K562 (cell line): ENCODE measurements at regions not wholly inside any gene's neighbourhood (a gene's known extent, or its start where the extent isn't known, plus 50 kb on each side); places are given as distances from the start of the nearest gene placed in this dataset.

ENCODE experiments used
- ATAC-seq: fragments of 200-7000 bp; cut with Tn5 transposase; 3 replicates; pipeline ENCODE4 v1.9.1; 2020; ENCODE audit warnings: moderate library complexity
- BruUV-seq: library from RNA; stranded (reverse); fragments of 400-500 nt; replicated peaks from 2 replicates; lab custom pipeline; 2021; lab: Mats Ljungman, UMichigan
- CTCF ChIA-PET: fragments of 300-600 bp; formaldehyde crosslinking; extraction: SDS; loops from one replicate; lab custom pipeline; 2021; ENCODE audit warnings: low intra/inter-chr PET ratio; lab: Yijun Ruan, JAX
- POLR2A ChIA-PET: fragments of 300-600, 350-650 bp; sonication (Branson Sonifier 250); formaldehyde crosslinking; extraction: SDS; loops from one replicate; lab custom pipeline; 2021; ENCODE audit warnings: antibody characterized with exemption, inconsistent platforms; lab: Yijun Ruan, JAX
- DNase-seq, 4 experiments: peaks; one replicate each; pipeline versions ENCODE4 v3.0.0 to v3.0.0-alpha.2; 2011 to 2018; ENCODE audit warnings: low spot score in 3 of 4, mixed read lengths in 3 of 4; ENCODE audit errors: extremely low read depth in 1 of 4
- FAIRE-seq: peaks from 2 replicates; lab custom pipeline; 2011; peaks lifted over from hg19 to GRCh38; lab: Jason Lieb, UNC
- H2AFZ ChIP-seq: 2 replicates; pipeline ENCODE4 v1.6.0; 2011; ENCODE audit warnings: low read depth, low read length, control low read depth, inconsistent platforms
- H3K27ac ChIP-seq: fragments of 200-600 bp; 3 replicates; pipeline ENCODE4 v1.8.0; 2011; ENCODE audit warnings: low read depth, mild to moderate bottlenecking, control low read depth, inconsistent platforms, low read length, moderate library complexity, mixed read lengths; ENCODE audit errors: extremely low read depth
- H3K27me3 ChIP-seq, 2 experiments: fragments of 300-600 bp in 1 of 2; 2 replicates in 1 of 2; 3 replicates in 1 of 2; pipeline versions ENCODE4 v1.6.0 to v1.8.0; 2011; ENCODE audit warnings: inconsistent platforms in 2 of 2, low read length in 2 of 2, mild to moderate bottlenecking in 1 of 2, mixed read lengths in 1 of 2, moderate library complexity in 1 of 2; ENCODE audit not compliant: control insufficient read depth in 2 of 2, insufficient read depth in 2 of 2
- H3K36me3 ChIP-seq: fragments of 300-600 bp; 3 replicates; pipeline ENCODE4 v1.8.0; 2011; ENCODE audit warnings: mild to moderate bottlenecking, low read length, inconsistent platforms; ENCODE audit not compliant: control insufficient read depth, insufficient read depth
- H3K4me1 ChIP-seq, 2 experiments: fragments of 200-600 bp in 1 of 2; replicated peaks in 1 of 2; 2 replicates in 1 of 2; 3 replicates in 1 of 2; pipeline versions ENCODE4 v1.5.1 to v1.8.0; 2011; ENCODE audit warnings: inconsistent platforms in 2 of 2, low read length in 2 of 2, mild to moderate bottlenecking in 1 of 2, mixed read lengths in 1 of 2, moderate library complexity in 1 of 2; ENCODE audit not compliant: control insufficient read depth in 2 of 2, insufficient read depth in 2 of 2
- H3K4me2 ChIP-seq: 2 replicates; pipeline ENCODE4 v1.6.1; 2011; ENCODE audit warnings: low read length, control low read depth, inconsistent platforms, mixed read lengths; ENCODE audit not compliant: insufficient read depth
- H3K4me3 ChIP-seq: fragments of 200-600 bp; sonication (generic), shearing (Covaris generic); 2 replicates; pipeline ENCODE4 v1.5.1; 2016; ENCODE audit warnings: control low read depth, inconsistent platforms
- H3K79me2 ChIP-seq: fragments of 200-600 bp; 3 replicates; pipeline ENCODE4 v1.8.0; 2011; ENCODE audit warnings: low read length, inconsistent platforms; ENCODE audit not compliant: control insufficient read depth, insufficient read depth
- H3K9ac ChIP-seq, 2 experiments: 2 replicates each; pipeline versions ENCODE4 v1.6.0 to v1.6.1; 2011; ENCODE audit warnings: low read depth in 2 of 2, low read length in 2 of 2, control low read depth in 1 of 2, inconsistent platforms in 1 of 2, mild to moderate bottlenecking in 1 of 2, mixed read lengths in 1 of 2; ENCODE audit not compliant: insufficient read depth in 1 of 2
- H3K9me1 ChIP-seq: one replicate; pipeline ENCODE4 v1.6.0; 2011; ENCODE audit warnings: inconsistent platforms, mild to moderate bottlenecking, low read length, moderate library complexity; ENCODE audit not compliant: control insufficient read depth, insufficient read depth
- H3K9me3 ChIP-seq: replicated peaks from 2 replicates; pipeline ENCODE4 v1.5.1; 2011; ENCODE audit warnings: low read depth, low read length, inconsistent platforms; ENCODE audit not compliant: control insufficient read depth, insufficient read depth
- H4K20me1 ChIP-seq: replicated peaks from 2 replicates; pipeline ENCODE4 v1.6.1; 2011; ENCODE audit warnings: low read length, inconsistent platforms, mixed read lengths; ENCODE audit not compliant: control insufficient read depth, insufficient read depth
- ATF6 ChIP-seq: sonication (generic); formaldehyde crosslinking; IDR thresholded peaks from 2 replicates; pipeline ENCODE4 v1.4.0; 2020; ENCODE audit warnings: mild to moderate bottlenecking, missing genetic modification reagents
- CSDE1 ChIP-seq, 2 experiments: fragments of 450-650 bp; IDR thresholded peaks; 2 replicates each; pipeline ENCODE4 v1.6.1; 2016; ENCODE audit warnings: mild to moderate bottlenecking in 1 of 2
- DIDO1 ChIP-seq: fragments of 450-650 bp; IDR thresholded peaks from 2 replicates; pipeline ENCODE4 v1.6.1; 2016; ENCODE audit warnings: low read depth, missing biosample characterization, missing genetic modification characterization
- GTF2F1 ChIP-seq: IDR thresholded peaks from 2 replicates; pipeline ENCODE4 v1.6.1; 2011; ENCODE audit warnings: low read depth, low read length, improper control_type of control experiment
- HNRNPH1 ChIP-seq: fragments of 200-400 bp; formaldehyde crosslinking; optimal IDR thresholded peaks from 2 replicates; pipeline ENCODE3; 2017; ENCODE audit warnings: low read depth, mild to moderate bottlenecking, low read length, moderate library complexity
- KLF10 ChIP-seq: fragments of 250-450 bp; sonication (Bioruptor Pico); IDR thresholded peaks from 2 replicates; pipeline ENCODE4 v1.6.1; 2021; ENCODE audit warnings: matching md5 sums
- TOE1 ChIP-seq, 2 experiments: fragments of 450-650 bp in 1 of 2; sonication (generic) in 1 of 2; formaldehyde crosslinking in 1 of 2; IDR thresholded peaks; 2 replicates each; pipeline versions ENCODE4 v1.7.1 to v1.8.0; 2016 to 2022; ENCODE audit warnings: borderline replicate concordance in 2 of 2, mild to moderate bottlenecking in 2 of 2, antibody characterized with exemption in 1 of 2, inconsistent platforms in 1 of 2, low read depth in 1 of 2, missing genetic modification reagents in 1 of 2, moderate library complexity in 1 of 2
- USF1 ChIP-seq: sonication (generic); formaldehyde crosslinking; IDR thresholded peaks from 2 replicates; pipeline ENCODE4 v1.9.0; 2022; ENCODE audit warnings: mild to moderate bottlenecking, missing genetic modification reagents
- ZBTB40 ChIP-seq, 2 experiments: fragments of 450-650 bp in 1 of 2; sonication (generic) in 1 of 2; formaldehyde crosslinking in 1 of 2; IDR thresholded peaks; 2 replicates each; pipeline versions ENCODE4 v1.7.1 to v1.9.0; 2016 to 2022; ENCODE audit warnings: inconsistent platforms in 1 of 2, mild to moderate bottlenecking in 1 of 2, missing genetic modification reagents in 1 of 2
- ZNF507 ChIP-seq: conservative IDR thresholded peaks from 2 replicates; pipeline ENCODE4 v1.6.1; 2017; ENCODE audit warnings: missing genetic modification characterization, missing compliant biosample characterization
- ZNF764 ChIP-seq: fragments of 250-450 bp; sonication (Bioruptor Pico); IDR thresholded peaks from 2 replicates; pipeline ENCODE4 v1.4.0; 2020; ENCODE audit warnings: low read depth, mild to moderate bottlenecking, moderate library complexity
- WGBS: fragments of 100-300 bp; shearing (Covaris generic); methylation state at CpG from one replicate; pipeline ENCODE4 v1.1.6; 2016; ENCODE audit warnings: low coverage, mixed read lengths; ENCODE audit not compliant: insufficient coverage; ENCODE audit errors: missing lambda C conversion rate; 5-methylcytosine and 5-hydroxymethylcytosine counted together
- in situ Hi-C: fragments of 300-500 bp; cut with MboI; formaldehyde crosslinking; loops from 4 replicates; pipeline ENCODE4 v1.15.0; 2018; ENCODE audit warnings: inconsistent platforms, mixed read lengths
- intact Hi-C: fragments of 100-400 bp; cut with micrococcal nuclease; formaldehyde crosslinking; loops from 2 replicates; pipeline ENCODE4 v1.14.2; 2022

GRCh38 chr5:166596043-166596442 is 1695.4 kb upstream of the WWC1 start:
- in situ Hi-C loops (no loop called here), intact Hi-C loops (no loop called here)
- no TSS peak for BruUV-seq
- ATAC-seq, result no peak
- no peaks in the 10 kb centered on the region for H3K27me3 ChIP-seq
- FAIRE-seq, result no peak
- DNase-seq, result no peak
- no peaks in the 10 kb centered on the region for H3K4me1 ChIP-seq
- no peak overlapping the region for H2AFZ ChIP-seq
- H3K4me2 ChIP-seq, result no peak overlapping the region
- 0% methylated on average over 7 of the region's 7 CpGs for WGBS
- H4K20me1 ChIP-seq, result no peaks in the 10 kb centered on the region
- no peaks in the 10 kb centered on the region for H3K36me3 ChIP-seq
- H3K79me2 ChIP-seq, result no peaks in the 10 kb centered on the region
- CTCF ChIA-PET, result no interaction called here
- H3K9me3 ChIP-seq, result no peaks in the 10 kb centered on the region
- no peak overlapping the region for H3K9ac ChIP-seq
- POLR2A ChIA-PET, result no interaction called here
- H3K4me3 ChIP-seq, result no peak overlapping the region
- H3K9me1 ChIP-seq, result no peaks in the 10 kb centered on the region
- H3K27ac ChIP-seq, result no peak overlapping the region
- TF ChIP-seq HNRNPH1, result no peak
- no peak for TF ChIP-seq ZNF764 (CRISPR knock-in tag)
- no peak for TF ChIP-seq KLF10 (CRISPR knock-in tag)
- no peak for TF ChIP-seq ZBTB40 (IDR thresholded peaks at IDR 0.05)
- no peak for TF ChIP-seq ZBTB40 (CRISPR knock-in tag; IDR thresholded peaks at IDR 0.05)
- TF ChIP-seq CSDE1 (IDR thresholded peaks at IDR 0.05), result no peak
- no peak for TF ChIP-seq ZNF507 (tag)
- no peak for TF ChIP-seq GTF2F1
- TF ChIP-seq TOE1 (IDR thresholded peaks at IDR 0.05; ENCODE audit: borderline replicate concordance), result no peak
- no peak for TF ChIP-seq TOE1 (CRISPR knock-in tag; IDR thresholded peaks at IDR 0.05; ENCODE audit: borderline replicate concordance, low read depth)
- TF ChIP-seq DIDO1 (tag), result no peak
- TF ChIP-seq USF1, result no peak
- TF ChIP-seq ATF6, result no peak
